Peyer's patch (tissue), 4 donors: ENCODE measurements at regions not wholly inside any gene's neighbourhood (a gene's known extent, or its start where the extent isn't known, plus 50 kb on each side); places are given as distances from the start of the nearest gene placed in this dataset.

Experiments
- POLR2A ChIP-seq, 2 donors: fragments of 450-650 bp; IDR thresholded peaks; one replicate each; pipeline ENCODE4 v1.5.1; 2017; ENCODE audit warnings: antibody characterized with exemption in 2 of 2, mild to moderate bottlenecking in 2 of 2, moderate library complexity in 2 of 2
- TF ChIP-seq, protein P1 (sequence below), 6 experiments: fragments of 450-650 bp in 4 of 6; fragments of 200-600 bp in 2 of 6; sonication (generic) in 1 of 6; IDR thresholded peaks; one replicate each; pipeline ENCODE4 v1.5.1; 2017 to 2019; ENCODE audit warnings: antibody characterized with exemption in 6 of 6, mild to moderate bottlenecking in 3 of 6, moderate library complexity in 1 of 6

DNA sequence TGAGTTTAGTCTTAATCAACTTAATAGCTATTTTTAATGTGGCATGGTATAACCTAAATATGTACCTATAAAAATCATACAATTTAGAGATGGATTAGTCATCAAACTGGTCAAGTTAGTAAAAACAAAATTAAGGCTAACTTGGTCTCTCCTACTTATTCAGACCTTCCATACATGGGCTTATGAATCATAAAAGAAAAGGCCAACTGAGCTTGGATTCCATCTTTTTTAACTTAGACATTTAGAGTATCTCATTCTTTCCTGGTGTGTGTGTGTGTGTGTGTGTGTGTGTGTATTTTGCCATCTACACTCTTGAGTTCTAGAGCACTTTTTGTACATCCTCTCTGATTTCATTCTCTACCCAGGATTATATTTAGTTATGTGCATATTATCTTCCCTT, 637.5 kb downstream of the PLCL1 start:
- TF ChIP-seq, protein P1, sequence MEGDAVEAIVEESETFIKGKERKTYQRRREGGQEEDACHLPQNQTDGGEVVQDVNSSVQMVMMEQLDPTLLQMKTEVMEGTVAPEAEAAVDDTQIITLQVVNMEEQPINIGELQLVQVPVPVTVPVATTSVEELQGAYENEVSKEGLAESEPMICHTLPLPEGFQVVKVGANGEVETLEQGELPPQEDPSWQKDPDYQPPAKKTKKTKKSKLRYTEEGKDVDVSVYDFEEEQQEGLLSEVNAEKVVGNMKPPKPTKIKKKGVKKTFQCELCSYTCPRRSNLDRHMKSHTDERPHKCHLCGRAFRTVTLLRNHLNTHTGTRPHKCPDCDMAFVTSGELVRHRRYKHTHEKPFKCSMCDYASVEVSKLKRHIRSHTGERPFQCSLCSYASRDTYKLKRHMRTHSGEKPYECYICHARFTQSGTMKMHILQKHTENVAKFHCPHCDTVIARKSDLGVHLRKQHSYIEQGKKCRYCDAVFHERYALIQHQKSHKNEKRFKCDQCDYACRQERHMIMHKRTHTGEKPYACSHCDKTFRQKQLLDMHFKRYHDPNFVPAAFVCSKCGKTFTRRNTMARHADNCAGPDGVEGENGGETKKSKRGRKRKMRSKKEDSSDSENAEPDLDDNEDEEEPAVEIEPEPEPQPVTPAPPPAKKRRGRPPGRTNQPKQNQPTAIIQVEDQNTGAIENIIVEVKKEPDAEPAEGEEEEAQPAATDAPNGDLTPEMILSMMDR (IDR thresholded peaks at IDR 0.05): no peak
- TF ChIP-seq POLR2A (IDR thresholded peaks at IDR 0.05): no peak
